ENCODE measurements at regions not wholly inside any gene's neighbourhood (a gene's known extent, or its start where the extent isn't known, plus 50 kb on each side); places are given as distances from the start of the nearest gene placed in this dataset.

DNA sequence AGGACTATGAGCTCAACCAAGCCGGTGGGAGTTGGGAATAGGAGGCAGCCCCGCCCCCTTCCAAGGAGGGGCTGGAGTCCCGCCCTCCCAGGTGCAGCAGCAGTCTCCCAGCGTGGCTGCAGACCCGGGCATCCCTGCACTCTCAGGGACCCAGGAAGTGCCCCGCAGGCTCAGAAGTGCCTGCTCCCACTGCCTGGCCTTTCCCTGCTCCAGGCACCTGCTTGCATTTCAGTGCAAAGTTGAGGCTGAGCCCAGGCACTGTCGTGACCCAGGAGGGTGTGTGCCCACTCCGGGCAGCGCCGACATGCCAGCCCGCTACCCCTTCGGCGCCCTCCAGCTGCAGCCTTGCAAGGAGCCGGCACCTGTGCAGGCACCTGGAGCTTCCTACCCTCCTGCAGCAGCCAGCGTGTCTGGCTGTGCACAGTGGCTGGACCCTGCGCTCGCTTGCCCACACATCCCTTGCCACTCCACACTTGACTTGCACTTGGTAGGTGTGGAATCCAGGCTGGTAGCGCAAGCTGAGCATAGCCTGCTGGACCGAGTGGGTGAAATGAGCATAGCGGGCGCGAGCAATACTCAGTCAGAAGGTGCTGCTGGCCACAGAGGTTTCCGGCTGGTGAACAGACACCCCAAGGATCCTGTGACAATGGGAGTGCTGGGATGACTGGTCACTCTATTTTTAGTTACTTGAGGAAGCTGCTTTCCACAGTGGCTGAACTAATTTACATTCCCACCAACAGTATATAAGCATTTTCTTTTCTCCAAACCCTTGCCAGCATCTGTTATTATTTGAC lies 236.3 kb downstream of the PCDH10 start:
- no peak overlapping the region for H2BK5ac ChIP-seq (ENCODE audit: low read depth, low read length, poor library complexity, severe bottlenecking)
- dilution Hi-C loops (cut with HindIII; ENCODE audit: low sequenced_read_pairs, unreplicated experiment) (no loop called here), intact Hi-C loops (cut with micrococcal nuclease) (no loop called here), in situ Hi-C loops (cut with MboI; ENCODE audit: low sequenced_read_pairs) (no loop called here)
- CTCF ChIA-PET: no interaction called here
- H4K5ac ChIP-seq (ENCODE audit: low read depth, low read length): no peak overlapping the region
- H4K20me1 ChIP-seq (ENCODE audit: insufficient read depth, low read length): no peaks in the 10 kb centered on the region
- no peak overlapping the region for H3K9ac ChIP-seq (ENCODE audit: low read depth, low read length)
- H3K4me2 ChIP-seq (ENCODE audit: low read depth, low read length): no peak overlapping the region
- no peak overlapping the region for H3K14ac ChIP-seq (replicated peaks; ENCODE audit: low read depth, low read length)
- ATAC-seq (ENCODE audit: low read depth) (no peak), DNase-seq (no peak)
- no peaks in the 10 kb centered on the region for H3K36me3 ChIP-seq (ENCODE audit: control insufficient read depth, insufficient read depth, low read length)
- H3K4ac ChIP-seq (ENCODE audit: low read depth, low read length): no peak overlapping the region
- H3K18ac ChIP-seq (ENCODE audit: low read depth, low read length): no peak overlapping the region
- no peak overlapping the region for H2AFZ ChIP-seq (replicated peaks; ENCODE audit: low read length, poor library complexity)
- H2BK20ac ChIP-seq (ENCODE audit: low read depth, low read length): no peak overlapping the region
- H4K8ac ChIP-seq (ENCODE audit: low read depth in 2 of 2, low read length in 2 of 2): no peak overlapping the region
- H2AK9ac ChIP-seq (replicated peaks; ENCODE audit: low read depth, low read length, poor library complexity): no peak overlapping the region
- no peaks in the 10 kb centered on the region for H3K27me3 ChIP-seq (ENCODE audit: control insufficient read depth, insufficient read depth, low read length)
- H3K4me3 ChIP-seq (ENCODE audit: insufficient read depth, low read depth, low read length): no peak overlapping the region
- no peaks in the 10 kb centered on the region for H3K4me1 ChIP-seq (ENCODE audit: control insufficient read depth, insufficient read depth, low read length)
- WGBS, 2 experiments (ENCODE audit: extremely low coverage in 2 of 2, insufficient read length in 1 of 2): 82% methylated on average over 12 of the region's 23 CpGs; no CpG with 5 or more reads in 1 of the 2 experiments
- POLR2A ChIA-PET (ENCODE audit: unreplicated experiment): no interaction called here
- H3K9me1 ChIP-seq (ENCODE audit: insufficient read depth, low read length): no peaks in the 10 kb centered on the region
- TF ChIP-seq MAFK (IDR thresholded peaks at IDR 0.05; ENCODE audit: low read depth, low read length) (no peak), FOS (IDR thresholded peaks at IDR 0.05; ENCODE audit: low read depth, low read length) (no peak), CEBPB (IDR thresholded peaks at IDR 0.05; ENCODE audit: low read depth, low read length) (no peak), SMC3 (IDR thresholded peaks at IDR 0.05; ENCODE audit: low read depth, low read length) (no peak), POLR2A (IDR thresholded peaks at IDR 0.05; ENCODE audit: low read depth, low read length) (no peak), RAD21 (IDR thresholded peaks at IDR 0.05; ENCODE audit: low read length) (no peak), RCOR1 (IDR thresholded peaks at IDR 0.05; ENCODE audit: insufficient replicate concordance, low read length) (no peak), MXI1 (IDR thresholded peaks at IDR 0.05; ENCODE audit: borderline replicate concordance, low read depth, low read length) (no peak), NFE2L2 (IDR thresholded peaks at IDR 0.05; ENCODE audit: low read depth, low read length) (no peak), MAZ (IDR thresholded peaks at IDR 0.05; ENCODE audit: borderline replicate concordance, low read depth, low read length) (no peak), BHLHE40 (IDR thresholded peaks at IDR 0.05; ENCODE audit: low read depth, low read length) (no peak), CHD1 (IDR thresholded peaks at IDR 0.05; ENCODE audit: low read depth, low read length) (no peak), RFX5 (IDR thresholded peaks at IDR 0.05; ENCODE audit: low read depth, low read length) (no peak)
- TF ChIP-seq, protein P1, sequence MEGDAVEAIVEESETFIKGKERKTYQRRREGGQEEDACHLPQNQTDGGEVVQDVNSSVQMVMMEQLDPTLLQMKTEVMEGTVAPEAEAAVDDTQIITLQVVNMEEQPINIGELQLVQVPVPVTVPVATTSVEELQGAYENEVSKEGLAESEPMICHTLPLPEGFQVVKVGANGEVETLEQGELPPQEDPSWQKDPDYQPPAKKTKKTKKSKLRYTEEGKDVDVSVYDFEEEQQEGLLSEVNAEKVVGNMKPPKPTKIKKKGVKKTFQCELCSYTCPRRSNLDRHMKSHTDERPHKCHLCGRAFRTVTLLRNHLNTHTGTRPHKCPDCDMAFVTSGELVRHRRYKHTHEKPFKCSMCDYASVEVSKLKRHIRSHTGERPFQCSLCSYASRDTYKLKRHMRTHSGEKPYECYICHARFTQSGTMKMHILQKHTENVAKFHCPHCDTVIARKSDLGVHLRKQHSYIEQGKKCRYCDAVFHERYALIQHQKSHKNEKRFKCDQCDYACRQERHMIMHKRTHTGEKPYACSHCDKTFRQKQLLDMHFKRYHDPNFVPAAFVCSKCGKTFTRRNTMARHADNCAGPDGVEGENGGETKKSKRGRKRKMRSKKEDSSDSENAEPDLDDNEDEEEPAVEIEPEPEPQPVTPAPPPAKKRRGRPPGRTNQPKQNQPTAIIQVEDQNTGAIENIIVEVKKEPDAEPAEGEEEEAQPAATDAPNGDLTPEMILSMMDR (conservative IDR thresholded peaks at IDR 0.05; ENCODE audit: low read depth, low read length): no peak
- TF ChIP-seq, protein P2, sequence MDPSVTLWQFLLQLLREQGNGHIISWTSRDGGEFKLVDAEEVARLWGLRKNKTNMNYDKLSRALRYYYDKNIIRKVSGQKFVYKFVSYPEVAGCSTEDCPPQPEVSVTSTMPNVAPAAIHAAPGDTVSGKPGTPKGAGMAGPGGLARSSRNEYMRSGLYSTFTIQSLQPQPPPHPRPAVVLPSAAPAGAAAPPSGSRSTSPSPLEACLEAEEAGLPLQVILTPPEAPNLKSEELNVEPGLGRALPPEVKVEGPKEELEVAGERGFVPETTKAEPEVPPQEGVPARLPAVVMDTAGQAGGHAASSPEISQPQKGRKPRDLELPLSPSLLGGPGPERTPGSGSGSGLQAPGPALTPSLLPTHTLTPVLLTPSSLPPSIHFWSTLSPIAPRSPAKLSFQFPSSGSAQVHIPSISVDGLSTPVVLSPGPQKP (IDR thresholded peaks at IDR 0.05; ENCODE audit: borderline replicate concordance, low read depth, low read length): no peak
- TF ChIP-seq, protein P3, sequence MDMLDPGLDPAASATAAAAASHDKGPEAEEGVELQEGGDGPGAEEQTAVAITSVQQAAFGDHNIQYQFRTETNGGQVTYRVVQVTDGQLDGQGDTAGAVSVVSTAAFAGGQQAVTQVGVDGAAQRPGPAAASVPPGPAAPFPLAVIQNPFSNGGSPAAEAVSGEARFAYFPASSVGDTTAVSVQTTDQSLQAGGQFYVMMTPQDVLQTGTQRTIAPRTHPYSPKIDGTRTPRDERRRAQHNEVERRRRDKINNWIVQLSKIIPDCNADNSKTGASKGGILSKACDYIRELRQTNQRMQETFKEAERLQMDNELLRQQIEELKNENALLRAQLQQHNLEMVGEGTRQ (IDR thresholded peaks at IDR 0.05; ENCODE audit: low read depth, low read length): no peak
- H2AK5ac ChIP-seq (ENCODE audit: low read depth, low read length): no peak overlapping the region
- 0 out of 2 replicates have a peak, but pooled peaks cover under 1% of the 10 kb centered on the region for H3K9me3 ChIP-seq (ENCODE audit: control insufficient read depth, insufficient read depth, low read length)
- no peak overlapping the region for H2BK15ac ChIP-seq (ENCODE audit: low read depth, low read length)
- H3K56ac ChIP-seq (ENCODE audit: extremely low read depth, insufficient read depth, low read length): no peak overlapping the region
- H3K23ac ChIP-seq (ENCODE audit: low read depth, low read length): no peak overlapping the region
- BruUV-seq (replicated peaks): no TSS peak
- no peak overlapping the region for H3K27ac ChIP-seq (ENCODE audit: insufficient read depth, low read length)
- H4K91ac ChIP-seq (ENCODE audit: insufficient read depth, low read depth, low read length): no peak overlapping the region
- no peak overlapping the region for H2BK120ac ChIP-seq (ENCODE audit: low read depth, low read length)
- no peaks in the 10 kb centered on the region for H3K79me1 ChIP-seq (ENCODE audit: low read depth in 1 of 2, low read length in 2 of 2)

Measured in IMR-90 (cell line).